ENCODE measurements at regions not wholly inside any gene's neighbourhood (a gene's known extent, or its start where the extent isn't known, plus 50 kb on each side); places are given as distances from the start of the nearest gene placed in this dataset.

DNA sequence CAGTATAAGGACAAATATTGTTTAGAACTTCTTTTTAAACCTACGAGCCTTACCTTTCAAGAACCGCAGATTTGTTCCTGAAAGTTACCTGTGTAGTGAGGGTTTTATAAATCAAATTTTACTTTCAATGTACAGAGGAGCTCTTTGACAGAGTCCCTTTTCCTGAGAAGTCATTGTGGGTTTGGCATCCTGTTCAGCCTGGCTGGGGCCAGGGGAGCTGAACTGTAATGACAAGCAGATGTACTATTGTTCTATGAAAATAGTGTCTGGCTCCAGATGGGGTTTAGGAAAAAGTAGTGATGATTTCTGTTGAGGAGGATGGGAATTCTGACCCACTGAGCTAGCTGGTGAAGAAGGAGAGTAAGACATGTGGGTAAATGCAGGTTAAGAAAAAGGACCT is 196.2 kb upstream of the PGRMC2 start:
- Histone ChIP-seq H3K9me3 (ENCODE audit: low read length) (no peaks in the 10 kb centered on the region), H3F3A (ENCODE audit: insufficient read depth, low read length) (no peaks in the 10 kb centered on the region), H3K27ac (ENCODE audit: low read depth, low read length, poor library complexity, severe bottlenecking) (no peak overlapping the region), H4K20me1 (ENCODE audit: insufficient read depth, low read length) (no peaks in the 10 kb centered on the region), H3K4me2 (ENCODE audit: low read length) (no peak overlapping the region), H3K9ac (ENCODE audit: low read length) (no peak overlapping the region), H3K36me3 (ENCODE audit: insufficient read depth, low read length) (no peaks in the 10 kb centered on the region), H3K27me3 (ENCODE audit: insufficient read depth, low read length) (no peaks in the 10 kb centered on the region), H2AFZ (ENCODE audit: low read length) (no peak overlapping the region), H3K9me2 (ENCODE audit: low read depth, low read length) (no peaks in the 10 kb centered on the region), H3K4me1 (ENCODE audit: insufficient read depth, low read length, severe bottlenecking) (no peaks in the 10 kb centered on the region), H3K79me2 (ENCODE audit: insufficient read depth, low read length) (no peaks in the 10 kb centered on the region), H3K4me3 (ENCODE audit: low read depth, low read length, poor library complexity, severe bottlenecking) (no peak overlapping the region)
- TF ChIP-seq EZH2 (IDR thresholded peaks at IDR 0.05; ENCODE audit: borderline replicate concordance, low read length): no peak
- TF ChIP-seq, protein P1, sequence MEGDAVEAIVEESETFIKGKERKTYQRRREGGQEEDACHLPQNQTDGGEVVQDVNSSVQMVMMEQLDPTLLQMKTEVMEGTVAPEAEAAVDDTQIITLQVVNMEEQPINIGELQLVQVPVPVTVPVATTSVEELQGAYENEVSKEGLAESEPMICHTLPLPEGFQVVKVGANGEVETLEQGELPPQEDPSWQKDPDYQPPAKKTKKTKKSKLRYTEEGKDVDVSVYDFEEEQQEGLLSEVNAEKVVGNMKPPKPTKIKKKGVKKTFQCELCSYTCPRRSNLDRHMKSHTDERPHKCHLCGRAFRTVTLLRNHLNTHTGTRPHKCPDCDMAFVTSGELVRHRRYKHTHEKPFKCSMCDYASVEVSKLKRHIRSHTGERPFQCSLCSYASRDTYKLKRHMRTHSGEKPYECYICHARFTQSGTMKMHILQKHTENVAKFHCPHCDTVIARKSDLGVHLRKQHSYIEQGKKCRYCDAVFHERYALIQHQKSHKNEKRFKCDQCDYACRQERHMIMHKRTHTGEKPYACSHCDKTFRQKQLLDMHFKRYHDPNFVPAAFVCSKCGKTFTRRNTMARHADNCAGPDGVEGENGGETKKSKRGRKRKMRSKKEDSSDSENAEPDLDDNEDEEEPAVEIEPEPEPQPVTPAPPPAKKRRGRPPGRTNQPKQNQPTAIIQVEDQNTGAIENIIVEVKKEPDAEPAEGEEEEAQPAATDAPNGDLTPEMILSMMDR (IDR thresholded peaks at IDR 0.05; ENCODE audit: low read length): no peak

DNA sequence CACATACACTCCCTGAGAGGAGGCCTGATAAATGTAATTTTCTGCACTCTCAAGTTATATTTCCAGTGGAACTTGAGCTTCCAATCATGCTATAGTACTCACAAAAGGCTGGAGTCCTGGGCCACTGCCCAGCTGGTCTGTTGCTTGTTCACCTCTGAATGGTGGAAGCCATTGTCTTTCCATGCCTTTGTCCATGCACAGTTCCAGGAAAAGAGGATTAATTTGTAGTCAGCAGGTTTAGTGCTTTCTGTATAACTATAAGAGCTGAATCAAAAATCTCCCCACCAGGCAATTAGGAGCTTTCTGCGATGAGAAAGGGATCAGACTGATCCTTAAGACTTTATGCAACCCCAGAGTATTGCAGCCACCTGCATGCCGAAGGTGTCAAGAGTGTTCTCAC is 195.4 kb upstream of the PGRMC2 start:
- H2AFZ ChIP-seq (ENCODE audit: low read length): no peak overlapping the region
- no peaks in the 10 kb centered on the region for H3K79me2 ChIP-seq (ENCODE audit: insufficient read depth, low read length)
- H3K27me3 ChIP-seq (ENCODE audit: insufficient read depth, low read length): no peaks in the 10 kb centered on the region
- no peaks in the 10 kb centered on the region for H4K20me1 ChIP-seq (ENCODE audit: insufficient read depth, low read length)
- H3K4me3 ChIP-seq (ENCODE audit: low read depth, low read length, poor library complexity, severe bottlenecking): no peak overlapping the region
- H3K4me2 ChIP-seq (ENCODE audit: low read length): no peak overlapping the region
- no peaks in the 10 kb centered on the region for H3K9me3 ChIP-seq (ENCODE audit: low read length)
- H3K4me1 ChIP-seq (ENCODE audit: insufficient read depth, low read length, severe bottlenecking): no peaks in the 10 kb centered on the region
- no peak overlapping the region for H3K9ac ChIP-seq (ENCODE audit: low read length)
- H3F3A ChIP-seq (ENCODE audit: insufficient read depth, low read length): no peaks in the 10 kb centered on the region
- H3K9me2 ChIP-seq (ENCODE audit: low read depth, low read length): no peaks in the 10 kb centered on the region
- H3K36me3 ChIP-seq (ENCODE audit: insufficient read depth, low read length): no peaks in the 10 kb centered on the region
- H3K27ac ChIP-seq (ENCODE audit: low read depth, low read length, poor library complexity, severe bottlenecking): no peak overlapping the region
- TF ChIP-seq, protein P1 (IDR thresholded peaks at IDR 0.05; ENCODE audit: low read length): no peak
- no peak for TF ChIP-seq EZH2 (IDR thresholded peaks at IDR 0.05; ENCODE audit: borderline replicate concordance, low read length)

DNA sequence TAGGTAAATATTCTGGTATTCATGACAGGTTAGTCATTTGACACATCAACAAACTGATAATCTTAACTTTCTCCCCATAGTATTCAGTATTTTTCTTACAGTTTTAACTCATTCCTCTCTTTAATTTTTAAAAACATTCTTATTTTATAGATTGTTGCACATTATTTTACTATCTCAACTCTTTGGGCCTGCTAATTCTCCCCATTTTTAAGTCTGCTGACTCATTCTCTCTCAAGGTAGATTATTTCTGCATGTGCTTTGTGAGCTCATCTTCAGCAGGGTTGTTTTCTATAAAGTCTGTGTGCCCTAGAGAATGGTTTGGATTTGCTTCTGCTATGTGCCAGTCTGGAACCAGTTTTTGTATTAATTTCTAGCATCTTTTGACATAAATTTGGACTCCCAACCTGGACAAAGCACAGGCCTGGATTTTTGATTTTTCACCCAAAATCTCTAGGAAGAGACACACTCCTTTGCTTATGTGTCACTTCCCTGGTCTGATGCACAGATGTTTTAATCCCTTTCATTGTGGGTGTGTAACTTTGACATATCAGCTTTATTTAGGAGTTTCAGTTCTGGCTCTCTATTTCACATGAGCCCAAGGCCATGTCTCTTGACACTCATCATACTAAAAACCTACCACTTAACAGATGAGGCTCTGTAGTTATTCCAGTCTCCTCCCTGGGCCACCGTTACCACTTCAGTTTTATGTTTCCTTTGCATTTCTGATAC is 194.3 kb upstream of the PGRMC2 start:
- Histone ChIP-seq H2AFZ (ENCODE audit: low read length) (no peak overlapping the region), H3F3A (ENCODE audit: insufficient read depth, low read length) (no peaks in the 10 kb centered on the region), H3K27me3 (ENCODE audit: insufficient read depth, low read length) (no peaks in the 10 kb centered on the region), H4K20me1 (ENCODE audit: insufficient read depth, low read length) (no peaks in the 10 kb centered on the region), H3K27ac (ENCODE audit: low read depth, low read length, poor library complexity, severe bottlenecking) (no peak overlapping the region), H3K9ac (ENCODE audit: low read length) (no peak overlapping the region), H3K4me3 (ENCODE audit: low read depth, low read length, poor library complexity, severe bottlenecking) (no peak overlapping the region), H3K36me3 (ENCODE audit: insufficient read depth, low read length) (no peaks in the 10 kb centered on the region), H3K4me1 (ENCODE audit: insufficient read depth, low read length, severe bottlenecking) (no peaks in the 10 kb centered on the region), H3K4me2 (ENCODE audit: low read length) (no peak overlapping the region), H3K9me3 (ENCODE audit: low read length) (no peaks in the 10 kb centered on the region), H3K9me2 (ENCODE audit: low read depth, low read length) (no peaks in the 10 kb centered on the region), H3K79me2 (ENCODE audit: insufficient read depth, low read length) (no peaks in the 10 kb centered on the region)
- TF ChIP-seq EZH2 (IDR thresholded peaks at IDR 0.05; ENCODE audit: borderline replicate concordance, low read length): no peak
- TF ChIP-seq, protein P1 (IDR thresholded peaks at IDR 0.05; ENCODE audit: low read length): no peak
